ENCODE measurements at regions not wholly inside any gene's neighbourhood (a gene's known extent, or its start where the extent isn't known, plus 50 kb on each side); places are given as distances from the start of the nearest gene placed in this dataset.

- Histone ChIP-seq H3K4me3 (ENCODE audit: low read length) (no peak overlapping the region), H3K36me3 (ENCODE audit: control insufficient read depth, low read length) (no peaks in the 10 kb centered on the region), H3K9me2 (replicated peaks; ENCODE audit: control insufficient read depth, low read length) (no peaks in the 10 kb centered on the region), H3F3A (ENCODE audit: control insufficient read depth, insufficient read depth) (no peaks in the 10 kb centered on the region), H3K27ac (ENCODE audit: low read depth, low read length) (no peak overlapping the region), H3K4me2 (ENCODE audit: low read length) (no peak overlapping the region), H4K20me1 (ENCODE audit: control insufficient read depth, insufficient read depth, low read depth, low read length) (no peaks in the 10 kb centered on the region), H3K79me2 (ENCODE audit: control insufficient read depth, low read length) (no peaks in the 10 kb centered on the region), H3K27me3 (ENCODE audit: control insufficient read depth, low read length) (no peaks in the 10 kb centered on the region), H3K9me3 (ENCODE audit: control insufficient read depth, insufficient read depth, low read length) (no peaks in the 10 kb centered on the region), H3K4me1 (ENCODE audit: control insufficient read depth, low read length) (no peaks in the 10 kb centered on the region)
- TF ChIP-seq EZH2phosphoT487 (IDR thresholded peaks at IDR 0.05; ENCODE audit: borderline replicate concordance, low read length) (no peak), CTCF (IDR thresholded peaks at IDR 0.05; ENCODE audit: low read depth, low read length, poor library complexity, severe bottlenecking) (no peak)
Measured at GRCh38 chr12:86838260-86838659, 582.1 kb upstream of the MGAT4C start.

GRCh38 chr12:86837246-86837645 lies 581.1 kb upstream of the MGAT4C start:
- Histone ChIP-seq H3K4me3 (ENCODE audit: low read length) (no peak overlapping the region), H3K4me2 (ENCODE audit: low read length) (no peak overlapping the region), H3K4me1 (ENCODE audit: control insufficient read depth, low read length) (no peaks in the 10 kb centered on the region), H3K27me3 (ENCODE audit: control insufficient read depth, low read length) (no peaks in the 10 kb centered on the region), H3K9me2 (replicated peaks; ENCODE audit: control insufficient read depth, low read length) (no peaks in the 10 kb centered on the region), H4K20me1 (ENCODE audit: control insufficient read depth, insufficient read depth, low read depth, low read length) (no peaks in the 10 kb centered on the region), H3F3A (ENCODE audit: control insufficient read depth, insufficient read depth) (no peaks in the 10 kb centered on the region), H3K9me3 (ENCODE audit: control insufficient read depth, insufficient read depth, low read length) (no peaks in the 10 kb centered on the region), H3K27ac (ENCODE audit: low read depth, low read length) (no peak overlapping the region), H3K79me2 (ENCODE audit: control insufficient read depth, low read length) (no peaks in the 10 kb centered on the region), H3K36me3 (ENCODE audit: control insufficient read depth, low read length) (no peaks in the 10 kb centered on the region)
- TF ChIP-seq CTCF (IDR thresholded peaks at IDR 0.05; ENCODE audit: low read depth, low read length, poor library complexity, severe bottlenecking): no peak
- TF ChIP-seq EZH2phosphoT487 (IDR thresholded peaks at IDR 0.05; ENCODE audit: borderline replicate concordance, low read length): no peak

GRCh38 chr12:86834217-86834616 lies 578.0 kb upstream of the MGAT4C start:
- no peaks in the 10 kb centered on the region for H3K36me3 ChIP-seq (ENCODE audit: control insufficient read depth, low read length)
- H3K9me3 ChIP-seq (ENCODE audit: control insufficient read depth, insufficient read depth, low read length): no peaks in the 10 kb centered on the region
- no peaks in the 10 kb centered on the region for H4K20me1 ChIP-seq (ENCODE audit: control insufficient read depth, insufficient read depth, low read depth, low read length)
- H3K79me2 ChIP-seq (ENCODE audit: control insufficient read depth, low read length): no peaks in the 10 kb centered on the region
- H3K27ac ChIP-seq (ENCODE audit: low read depth, low read length): no peak overlapping the region
- no peaks in the 10 kb centered on the region for H3K9me2 ChIP-seq (replicated peaks; ENCODE audit: control insufficient read depth, low read length)
- H3K27me3 ChIP-seq (ENCODE audit: control insufficient read depth, low read length): no peaks in the 10 kb centered on the region
- no peaks in the 10 kb centered on the region for H3F3A ChIP-seq (ENCODE audit: control insufficient read depth, insufficient read depth)
- H3K4me3 ChIP-seq (ENCODE audit: low read length): no peak overlapping the region
- no peak for TF ChIP-seq CTCF (IDR thresholded peaks at IDR 0.05; ENCODE audit: low read depth, low read length, poor library complexity, severe bottlenecking)
- H3K4me2 ChIP-seq (ENCODE audit: low read length): no peak overlapping the region
- no peaks in the 10 kb centered on the region for H3K4me1 ChIP-seq (ENCODE audit: control insufficient read depth, low read length)

GRCh38 chr12:86827409-86827808 lies 571.2 kb upstream of the MGAT4C start:
- H3K4me1 ChIP-seq (ENCODE audit: control insufficient read depth, low read length): no peaks in the 10 kb centered on the region
- H3K27me3 ChIP-seq (ENCODE audit: control insufficient read depth, low read length): no peaks in the 10 kb centered on the region
- H3K36me3 ChIP-seq (ENCODE audit: control insufficient read depth, low read length): no peaks in the 10 kb centered on the region
- H3K79me2 ChIP-seq (ENCODE audit: control insufficient read depth, low read length): no peaks in the 10 kb centered on the region
- H3F3A ChIP-seq (ENCODE audit: control insufficient read depth, insufficient read depth): no peaks in the 10 kb centered on the region
- TF ChIP-seq CTCF (IDR thresholded peaks at IDR 0.05; ENCODE audit: low read depth, low read length, poor library complexity, severe bottlenecking): no peak
- H3K4me3 ChIP-seq (ENCODE audit: low read length): no peak overlapping the region
- no peak overlapping the region for H3K4me2 ChIP-seq (ENCODE audit: low read length)
- no peaks in the 10 kb centered on the region for H4K20me1 ChIP-seq (ENCODE audit: control insufficient read depth, insufficient read depth, low read depth, low read length)
- no peak overlapping the region for H3K27ac ChIP-seq (ENCODE audit: low read depth, low read length)
- no peaks in the 10 kb centered on the region for H3K9me3 ChIP-seq (ENCODE audit: control insufficient read depth, insufficient read depth, low read length)
- H3K9me2 ChIP-seq (replicated peaks; ENCODE audit: control insufficient read depth, low read length): no peaks in the 10 kb centered on the region

Data from DOHH2 (cell line).